B cell (primary cell): ENCODE measurements at regions not wholly inside any gene's neighbourhood (a gene's known extent, or its start where the extent isn't known, plus 50 kb on each side); places are given as distances from the start of the nearest gene placed in this dataset.

Experiments used
- ATAC-seq: fragments of 200-7000 bp; cut with Tn5 transposase; one replicate; pipeline ENCODE4 v1.10.0; 2021; ENCODE audit warnings: low read depth, mild to moderate bottlenecking, moderate number of reproducible peaks, moderate library complexity
- CTCF ChIA-PET: fragments of 350-600 bp; sonication (Branson Sonifier 250); formaldehyde crosslinking; loops from one replicate; lab custom pipeline; 2021; ENCODE audit warnings: antibody characterized with exemption, inconsistent platforms; lab: Charles Lee
- POLR2A ChIA-PET: fragments of 350-600 bp; sonication (Branson Sonifier 250); formaldehyde crosslinking; loops from one replicate; lab custom pipeline; 2021; ENCODE audit warnings: antibody characterized with exemption; lab: Charles Lee
- DNase-seq: peaks from one replicate; pipeline ENCODE4 v3.0.0; 2013
- H2AFZ ChIP-seq: 2 replicates; pipeline ENCODE4 v1.6.1; 2012; ENCODE audit warnings: mild to moderate bottlenecking, low read depth, low read length; ENCODE audit not compliant: insufficient read depth, poor library complexity, severe bottlenecking
- H3K27ac ChIP-seq, 2 donors: 1 replicate in 1 of 2; 2 replicates in 1 of 2; pipeline ENCODE4 v1.5.1; 2012 to 2013; ENCODE audit warnings: low read length in 2 of 2, mild to moderate bottlenecking in 2 of 2, moderate library complexity in 1 of 2
- H3K27me3 ChIP-seq, 4 experiments: fragments of 200-600 bp in 1 of 4; sonication (generic) in 1 of 4; replicated peaks in 1 of 4; 1 replicate in 2 of 4; 2 replicates in 2 of 4; pipeline versions ENCODE4 v1.6.1 to v1.7.0; 2013 to 2016; ENCODE audit warnings: low read length in 3 of 4, mild to moderate bottlenecking in 2 of 4, mixed read lengths in 1 of 4, moderate library complexity in 1 of 4; ENCODE audit not compliant: insufficient read depth in 4 of 4, control insufficient read depth in 3 of 4; ENCODE audit errors: control extremely low read depth in 1 of 4
- H3K36me3 ChIP-seq, 2 experiments: replicated peaks in 1 of 2; 1 replicate in 1 of 2; 2 replicates in 1 of 2; pipeline versions ENCODE4 v1.6.1 to v1.7.1; 2013; ENCODE audit warnings: low read length in 1 of 2; ENCODE audit not compliant: insufficient read depth in 2 of 2, control insufficient read depth in 1 of 2; ENCODE audit errors: control extremely low read depth in 1 of 2, extremely low read depth in 1 of 2
- H3K4me1 ChIP-seq, 2 donors: fragments of 200-600 bp in 1 of 2; sonication (generic) in 1 of 2; 1 replicate in 1 of 2; 2 replicates in 1 of 2; pipeline versions ENCODE4 v1.5.1 to v1.6.1; 2013 to 2017; ENCODE audit warnings: low read length in 2 of 2; ENCODE audit not compliant: control insufficient read depth in 2 of 2, insufficient read depth in 2 of 2
- H3K4me2 ChIP-seq: replicated peaks from 2 replicates; pipeline ENCODE3; 2012; ENCODE audit warnings: mild to moderate bottlenecking, low read depth, low read length; ENCODE audit not compliant: poor library complexity, severe bottlenecking
- H3K4me3 ChIP-seq, 5 experiments: fragments of 200-600 bp in 1 of 5; sonication (generic) in 1 of 5; 1 replicate in 3 of 5; 2 replicates in 2 of 5; pipeline versions ENCODE4 v1.5.1 to v1.7.0; 2011 to 2016; ENCODE audit warnings: low read length in 4 of 5, mild to moderate bottlenecking in 4 of 5, low read depth in 2 of 5, control low read depth in 1 of 5, moderate library complexity in 1 of 5; ENCODE audit not compliant: insufficient read depth in 1 of 5; ENCODE audit errors: control extremely low read depth in 1 of 5, extremely low read depth in 1 of 5
- H3K79me2 ChIP-seq: fragments of 200-600 bp; sonication (generic); one replicate; pipeline ENCODE4 v1.6.0; 2016; ENCODE audit warnings: low read length; ENCODE audit not compliant: control insufficient read depth, insufficient read depth
- H3K9ac ChIP-seq: fragments of 200-600 bp; sonication (generic); 2 replicates; pipeline ENCODE4 v1.6.1; 2017; ENCODE audit warnings: mild to moderate bottlenecking, low read length, moderate library complexity
- H3K9me3 ChIP-seq, 3 donors: one replicate each; pipeline versions ENCODE4 v1.6.1 to v1.7.1; 2013; ENCODE audit warnings: low read length in 2 of 3; ENCODE audit not compliant: control insufficient read depth in 2 of 3, insufficient read depth in 1 of 3; ENCODE audit errors: control extremely low read depth in 1 of 3
- H4K20me1 ChIP-seq: 2 replicates; pipeline ENCODE4 v1.6.0; 2012; ENCODE audit warnings: mild to moderate bottlenecking, low read length; ENCODE audit not compliant: insufficient read depth, control insufficient read depth, poor library complexity, severe bottlenecking
- H3K27ac Mint-ChIP-seq: one replicate; pipeline ENCODE4 v1.8.0; 2021; ENCODE audit warnings: mixed read lengths
- H3K27me3 Mint-ChIP-seq: one replicate; pipeline ENCODE4 v1.8.0; 2021; ENCODE audit warnings: mixed read lengths
- H3K4me1 Mint-ChIP-seq: one replicate; pipeline ENCODE4 v1.8.0; 2021; ENCODE audit warnings: mixed read lengths
- H3K4me3 Mint-ChIP-seq: one replicate; pipeline ENCODE4 v1.8.0; 2021; ENCODE audit warnings: mixed read lengths
- H3K9me3 Mint-ChIP-seq: one replicate; pipeline ENCODE4 v1.8.0; 2022; ENCODE audit warnings: mixed read lengths; ENCODE audit not compliant: insufficient read depth
- EZH2 ChIP-seq: IDR thresholded peaks from 2 replicates; pipeline ENCODE4 v1.6.1; 2012; ENCODE audit warnings: borderline replicate concordance, low read depth, mild to moderate bottlenecking, moderate library complexity, low read length; ENCODE audit not compliant: insufficient read depth, poor library complexity, severe bottlenecking
- WGBS: methylation state at CpG from one replicate; pipeline ENCODE4 v1.1.5; 2013; ENCODE audit warnings: missing lambda C conversion rate; ENCODE audit not compliant: insufficient coverage; 5-methylcytosine and 5-hydroxymethylcytosine counted together
- intact Hi-C: fragments of 100-400 bp; cut with micrococcal nuclease; formaldehyde crosslinking; loops from one replicate; pipeline ENCODE4 v1.10.0; 2022
- TF ChIP-seq, protein P1 (sequence below): fragments of 200-600 bp; IDR thresholded peaks from one replicate; pipeline ENCODE4 v1.8.0; 2022; ENCODE audit warnings: antibody characterized with exemption, mild to moderate bottlenecking

DNA sequence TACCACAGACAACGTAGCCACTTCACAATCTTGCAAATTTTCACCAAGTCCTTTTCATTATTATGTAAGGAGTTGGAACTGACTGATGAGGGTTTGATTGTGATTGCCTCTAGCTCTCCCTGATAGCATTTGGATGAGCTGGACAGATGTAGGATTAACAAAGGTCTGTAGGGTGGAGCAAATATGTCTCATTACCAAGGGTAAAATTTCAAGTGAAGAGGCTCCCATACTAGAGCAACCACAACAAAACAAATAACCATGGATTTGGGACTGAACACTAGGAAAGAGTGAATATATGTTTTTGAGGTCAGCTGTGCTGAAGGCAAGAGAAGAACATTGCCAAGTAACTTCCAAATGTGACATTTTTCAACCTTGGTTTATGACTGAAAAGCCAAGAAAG, 281.7 kb downstream of the NEBL start:
- Mint-ChIP-seq H3K27me3 (no peaks in the 10 kb centered on the region), H3K27ac (no peak overlapping the region), H3K9me3 (peaks cover 3% of the 10 kb centered on the region), H3K4me3 (no peak overlapping the region), H3K4me1 (no peaks in the 10 kb centered on the region)
- no peak for ATAC-seq
- WGBS: no CpG with 5 or more reads among the region's 1 CpG
- Histone ChIP-seq H2AFZ (no peak overlapping the region), H3K4me1 (no peaks in the 10 kb centered on the region), H3K4me2 (no peak overlapping the region), H3K4me3 (no peak overlapping the region), H3K79me2 (no peaks in the 10 kb centered on the region), H3K27ac (no peak overlapping the region), H3K9me3 (no peaks in the 10 kb centered on the region), H3K36me3 (no peaks in the 10 kb centered on the region), H3K9ac (no peak overlapping the region), H4K20me1 (no peaks in the 10 kb centered on the region), H3K27me3 (no peaks in the 10 kb centered on the region)
- TF ChIP-seq, protein P1, sequence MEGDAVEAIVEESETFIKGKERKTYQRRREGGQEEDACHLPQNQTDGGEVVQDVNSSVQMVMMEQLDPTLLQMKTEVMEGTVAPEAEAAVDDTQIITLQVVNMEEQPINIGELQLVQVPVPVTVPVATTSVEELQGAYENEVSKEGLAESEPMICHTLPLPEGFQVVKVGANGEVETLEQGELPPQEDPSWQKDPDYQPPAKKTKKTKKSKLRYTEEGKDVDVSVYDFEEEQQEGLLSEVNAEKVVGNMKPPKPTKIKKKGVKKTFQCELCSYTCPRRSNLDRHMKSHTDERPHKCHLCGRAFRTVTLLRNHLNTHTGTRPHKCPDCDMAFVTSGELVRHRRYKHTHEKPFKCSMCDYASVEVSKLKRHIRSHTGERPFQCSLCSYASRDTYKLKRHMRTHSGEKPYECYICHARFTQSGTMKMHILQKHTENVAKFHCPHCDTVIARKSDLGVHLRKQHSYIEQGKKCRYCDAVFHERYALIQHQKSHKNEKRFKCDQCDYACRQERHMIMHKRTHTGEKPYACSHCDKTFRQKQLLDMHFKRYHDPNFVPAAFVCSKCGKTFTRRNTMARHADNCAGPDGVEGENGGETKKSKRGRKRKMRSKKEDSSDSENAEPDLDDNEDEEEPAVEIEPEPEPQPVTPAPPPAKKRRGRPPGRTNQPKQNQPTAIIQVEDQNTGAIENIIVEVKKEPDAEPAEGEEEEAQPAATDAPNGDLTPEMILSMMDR: no peak
- TF ChIP-seq EZH2: no peak
- intact Hi-C loops: no loop called here
- DNase-seq: no peak
- POLR2A ChIA-PET: no interaction called here
- CTCF ChIA-PET: no interaction called here

DNA sequence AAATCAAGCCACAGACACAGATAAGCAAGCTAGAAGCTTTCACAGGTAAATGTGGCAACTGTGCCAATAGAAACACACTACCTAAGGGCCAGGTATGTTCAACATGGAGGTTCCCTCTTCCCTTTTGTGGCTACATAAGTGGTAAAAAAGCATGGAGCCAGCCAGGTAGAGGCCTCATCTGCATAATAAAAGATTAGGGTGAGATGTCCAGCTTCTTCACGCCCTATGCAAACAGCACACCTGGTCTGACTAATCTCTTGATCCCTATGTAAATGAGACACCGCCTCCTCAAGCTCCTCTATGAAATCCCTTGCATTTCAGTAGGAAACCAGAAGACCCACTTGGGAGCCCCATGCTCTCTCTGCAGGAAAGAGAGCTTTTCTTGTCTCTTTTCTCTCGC, 282.2 kb downstream of the NEBL start:
- no peak overlapping the region for H3K4me3 ChIP-seq
- H3K27ac ChIP-seq: no peak overlapping the region
- no peaks in the 10 kb centered on the region for H3K27me3 Mint-ChIP-seq
- H3K36me3 ChIP-seq: no peaks in the 10 kb centered on the region
- ChIA-PET CTCF (no interaction called here), POLR2A (no interaction called here)
- H3K9me3 ChIP-seq: no peaks in the 10 kb centered on the region
- H3K27me3 ChIP-seq: no peaks in the 10 kb centered on the region
- no peak for ATAC-seq
- no peak for DNase-seq
- no peak overlapping the region for H3K4me3 Mint-ChIP-seq
- intact Hi-C loops: no loop called here
- no peak overlapping the region for H3K4me2 ChIP-seq
- TF ChIP-seq EZH2: no peak
- TF ChIP-seq, protein P1: no peak
- H2AFZ ChIP-seq: no peak overlapping the region
- WGBS: 89% methylated on average over 2 of the region's 3 CpGs
- no peak overlapping the region for H3K9ac ChIP-seq
- H3K4me1 ChIP-seq: no peaks in the 10 kb centered on the region
- no peak overlapping the region for H3K27ac Mint-ChIP-seq
- H4K20me1 ChIP-seq: no peaks in the 10 kb centered on the region
- no peaks in the 10 kb centered on the region for H3K79me2 ChIP-seq
- no peaks in the 10 kb centered on the region for H3K4me1 Mint-ChIP-seq
- H3K9me3 Mint-ChIP-seq: peaks cover 5% of the 10 kb centered on the region
